ENCODE measurements at regions not wholly inside any gene's neighbourhood (a gene's known extent, or its start where the extent isn't known, plus 50 kb on each side); places are given as distances from the start of the nearest gene placed in this dataset. TPM values are rescaled to one million over a fixed set of nuclear protein-coding genes. Genes with fewer than 3 reads are reported as not detected.

GRCh38 chr18:47316924-47317323, 65.5 kb upstream of the SKOR2 start:
- Histone ChIP-seq H3K4me3 (no peak overlapping the region), H3K27ac (ENCODE audit: low read depth in 1 of 2, low read length in 1 of 2) (no peak overlapping the region), H3K4me1 (ENCODE audit: control insufficient read depth in 5 of 5, insufficient read depth in 5 of 5, low read length in 5 of 5) (no peaks in the 10 kb centered on the region), H3K9ac (ENCODE audit: insufficient read depth in 1 of 2, low read length in 2 of 2) (no peak overlapping the region), H3K36me3 (ENCODE audit: control insufficient read depth in 4 of 4, insufficient read depth in 4 of 4, low read length in 4 of 4) (no peaks in the 10 kb centered on the region), H3K27me3 (ENCODE audit: control insufficient read depth in 3 of 3, insufficient read depth in 3 of 3, low read length in 2 of 3) (no peaks in the 10 kb centered on the region), H3K9me3 (ENCODE audit: control insufficient read depth in 4 of 4, insufficient read depth in 3 of 4, low read length in 3 of 4) (no peaks in the 10 kb centered on the region)
- no peak for TF ChIP-seq CTCF (IDR thresholded peaks at IDR 0.05; ENCODE audit: control extremely low read depth, extremely low read depth)
- DNase-seq (no peak), ATAC-seq (ENCODE audit: insufficient read depth, low FRiP score) (no peak)
- 87 to 89% methylated on average over 4 of the region's 4 CpGs for WGBS, 2 donors

- no peak for TF ChIP-seq CTCF (IDR thresholded peaks at IDR 0.05; ENCODE audit: control extremely low read depth, extremely low read depth)
- no peaks in the 10 kb centered on the region for H3K36me3 ChIP-seq (ENCODE audit: control insufficient read depth in 4 of 4, insufficient read depth in 4 of 4, low read length in 4 of 4)
- no peaks in the 10 kb centered on the region for H3K9me3 ChIP-seq (ENCODE audit: control insufficient read depth in 4 of 4, insufficient read depth in 3 of 4, low read length in 3 of 4)
- H3K27me3 ChIP-seq (ENCODE audit: control insufficient read depth in 3 of 3, insufficient read depth in 3 of 3, low read length in 2 of 3): no peaks in the 10 kb centered on the region
- ATAC-seq (ENCODE audit: insufficient read depth, low FRiP score): no peak
- H3K4me3 ChIP-seq: no peak overlapping the region
- DNase-seq: no peak
- H3K9ac ChIP-seq (ENCODE audit: insufficient read depth in 1 of 2, low read length in 2 of 2): no peak overlapping the region
- no peaks in the 10 kb centered on the region for H3K4me1 ChIP-seq (ENCODE audit: control insufficient read depth in 5 of 5, insufficient read depth in 5 of 5, low read length in 5 of 5)
- no peak overlapping the region for H3K27ac ChIP-seq (ENCODE audit: low read depth in 1 of 2, low read length in 1 of 2)
- 73 to 83% methylated on average over 4 of the region's 4 CpGs for WGBS, 2 donors
Measured at GRCh38 chr18:47313901-47314300, 62.4 kb upstream of the SKOR2 start.

- Histone ChIP-seq H3K36me3 (ENCODE audit: control insufficient read depth in 4 of 4, insufficient read depth in 4 of 4, low read length in 4 of 4) (no peaks in the 10 kb centered on the region), H3K27ac (ENCODE audit: low read depth in 1 of 2, low read length in 1 of 2) (no peak overlapping the region), H3K4me3 (no peak overlapping the region), H3K4me1 (ENCODE audit: control insufficient read depth in 5 of 5, insufficient read depth in 5 of 5, low read length in 5 of 5) (no peaks in the 10 kb centered on the region), H3K9me3 (ENCODE audit: control insufficient read depth in 4 of 4, insufficient read depth in 3 of 4, low read length in 3 of 4) (no peaks in the 10 kb centered on the region), H3K27me3 (ENCODE audit: control insufficient read depth in 3 of 3, insufficient read depth in 3 of 3, low read length in 2 of 3) (no peaks in the 10 kb centered on the region), H3K9ac (ENCODE audit: insufficient read depth in 1 of 2, low read length in 2 of 2) (no peak overlapping the region)
- ATAC-seq (ENCODE audit: insufficient read depth, low FRiP score) (no peak), DNase-seq (no peak)
- no peak for TF ChIP-seq CTCF (IDR thresholded peaks at IDR 0.05; ENCODE audit: control extremely low read depth, extremely low read depth)
- WGBS, 2 donors: 86 to 92% methylated on average over 2 of the region's 2 CpGs
Measured at GRCh38 chr18:47311585-47311984, 60.1 kb upstream of the SKOR2 start.

Small RNA genes lying in the stretch of these regions (small RNA-seq; reads per million reads assigned to genes)
- gene MIR4527 (ENCODE audit: low replicate concordance): not detected

Data from lung (tissue), 12 donors.